Islet of Langerhans (tissue), 1 donor: ENCODE measurements at regions not wholly inside any gene's neighbourhood (a gene's known extent, or its start where the extent isn't known, plus 50 kb on each side); places are given as distances from the start of the nearest gene placed in this dataset.
"Not testable (repeated sequence)": the region's sequence is repeated elsewhere in the genome, so short reads cannot be mapped to it uniquely, and the experiment has no call there.

Experiments used
- FAIRE-seq: peaks from one replicate; lab custom pipeline; 2011; peaks lifted over from hg19 to GRCh38; lab: Jason Lieb, UNC

DNA sequence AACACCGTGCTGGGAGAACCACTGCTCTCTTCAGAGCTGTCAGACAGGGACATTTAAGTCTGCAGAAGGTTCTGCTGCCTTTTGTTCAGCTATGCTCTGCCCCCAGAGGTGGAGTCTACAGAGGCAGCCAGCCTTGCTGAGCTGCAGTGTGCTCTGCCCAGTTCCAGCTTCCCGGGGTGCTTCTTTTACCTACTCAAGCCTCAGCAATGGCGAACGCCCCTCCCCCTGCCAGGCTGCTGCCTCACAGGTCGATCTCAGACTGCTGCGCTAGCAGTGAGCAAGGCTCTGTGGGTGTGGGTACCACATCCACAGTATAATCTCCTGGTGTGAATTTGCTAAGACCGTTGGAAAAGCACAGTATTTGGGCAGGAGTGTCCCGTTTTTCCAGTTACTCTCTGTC lies 133.1 kb upstream of the PHYHIPL start:
- FAIRE-seq = not testable (repeated sequence)

DNA sequence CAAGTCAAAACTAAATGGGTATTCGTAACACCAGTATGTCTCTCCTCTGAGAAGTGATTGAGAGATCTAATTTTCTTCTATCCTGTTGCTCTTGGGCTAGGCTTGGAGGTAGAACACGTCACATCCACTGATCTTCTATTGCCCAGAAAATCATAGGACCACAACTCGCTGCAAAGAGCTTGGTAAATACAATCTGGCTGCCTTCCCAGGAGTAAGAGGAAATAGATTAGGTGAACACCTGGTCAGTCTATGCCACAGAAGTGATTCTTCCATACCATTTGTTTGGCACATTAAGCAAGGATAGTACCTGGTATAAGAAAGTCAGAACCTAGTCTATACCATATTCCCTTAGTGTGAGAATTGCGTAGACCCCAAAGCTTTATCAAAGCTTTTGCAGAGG lies 129.3 kb upstream of the PHYHIPL start:
- peak; percentile 99 for FAIRE-seq

DNA sequence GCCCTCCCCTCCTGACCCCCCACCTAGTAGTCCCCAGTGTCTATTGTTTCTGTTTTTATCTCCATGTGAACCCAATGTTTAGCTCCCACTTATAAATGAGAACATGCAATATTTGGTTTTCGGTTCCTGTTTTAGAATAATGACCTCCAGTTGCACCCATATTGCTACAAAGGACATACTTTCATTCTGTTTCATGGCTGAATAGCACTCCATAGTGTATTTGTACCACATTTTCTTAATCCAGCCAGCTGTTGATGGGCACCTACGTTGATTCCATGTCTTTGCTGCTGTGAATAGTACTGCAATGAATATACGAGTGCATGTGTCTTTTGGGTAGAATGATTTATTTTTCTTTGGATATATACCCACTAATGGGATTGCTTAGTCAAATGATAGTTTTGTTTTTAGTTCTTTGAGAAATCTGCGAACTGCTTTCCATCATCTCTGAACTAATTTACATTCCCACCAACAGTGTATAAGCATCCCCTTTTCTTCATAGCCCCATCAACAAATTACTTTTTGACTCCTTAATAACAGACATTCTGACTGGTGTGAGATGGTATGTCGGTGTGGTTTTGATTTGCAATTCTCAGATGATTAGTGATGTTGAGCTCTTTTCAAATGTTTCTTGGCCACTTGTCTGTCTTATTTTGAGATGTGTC lies 128.4 kb upstream of the PHYHIPL start:
- FAIRE-seq = no peak

DNA sequence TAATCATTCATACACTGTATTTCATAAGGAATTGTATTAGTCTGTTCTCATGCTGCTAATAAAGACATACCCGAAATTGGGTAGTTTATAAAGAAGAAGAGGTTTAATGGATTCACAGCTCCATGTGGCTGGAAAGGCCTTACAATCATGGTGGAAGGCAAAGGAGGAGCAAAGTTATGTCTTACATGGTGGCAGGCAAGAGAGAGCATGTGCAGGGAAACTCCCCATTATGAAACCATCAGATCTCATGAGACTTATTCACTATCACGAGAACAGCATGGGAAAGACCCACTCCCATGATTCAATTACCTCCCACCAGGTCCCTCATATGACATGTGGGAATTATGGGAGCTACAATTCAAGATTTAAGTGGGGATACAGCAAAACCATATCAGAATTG lies 122.9 kb upstream of the PHYHIPL start:
- not testable (repeated sequence) for FAIRE-seq

DNA sequence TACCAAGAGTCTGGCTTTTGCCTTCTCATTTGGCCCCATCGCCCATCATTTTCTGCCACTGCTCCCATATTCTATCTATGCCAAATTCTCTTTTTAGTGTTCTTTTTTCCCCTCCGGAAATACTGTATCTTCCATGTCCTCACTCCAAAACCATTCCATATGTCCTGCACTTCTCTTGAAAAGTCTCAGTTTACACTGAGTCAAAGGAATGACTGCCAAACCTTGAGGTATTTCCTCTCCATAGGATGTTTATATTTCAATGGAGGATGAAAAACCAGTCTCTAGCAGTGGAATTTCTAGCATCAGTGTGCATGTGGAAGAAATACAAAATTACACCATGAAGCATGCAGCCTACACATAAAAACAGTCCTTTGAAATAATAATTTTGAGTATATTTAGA lies 121.4 kb upstream of the PHYHIPL start:
- FAIRE-seq = no peak

DNA sequence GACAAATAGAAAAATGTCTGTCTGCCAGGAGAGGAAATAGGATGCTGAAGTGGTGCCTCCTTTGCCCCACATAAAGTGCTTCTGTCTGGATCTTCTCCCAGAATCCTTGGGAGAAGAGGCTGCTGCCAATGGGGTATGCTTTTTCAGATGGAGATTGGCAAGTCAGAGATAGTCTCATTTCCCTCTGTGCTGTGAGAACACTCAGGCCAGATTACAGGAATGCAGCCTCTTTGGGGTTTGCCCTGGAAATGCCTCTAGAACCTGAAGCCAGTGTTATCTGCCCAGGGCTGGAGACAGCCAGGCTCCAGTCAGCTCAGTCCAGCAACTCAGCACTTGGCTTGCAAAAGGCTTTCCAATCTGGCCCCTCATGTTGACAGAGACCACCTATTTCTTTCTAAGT lies 119.1 kb upstream of the PHYHIPL start:
- FAIRE-seq = no peak

DNA sequence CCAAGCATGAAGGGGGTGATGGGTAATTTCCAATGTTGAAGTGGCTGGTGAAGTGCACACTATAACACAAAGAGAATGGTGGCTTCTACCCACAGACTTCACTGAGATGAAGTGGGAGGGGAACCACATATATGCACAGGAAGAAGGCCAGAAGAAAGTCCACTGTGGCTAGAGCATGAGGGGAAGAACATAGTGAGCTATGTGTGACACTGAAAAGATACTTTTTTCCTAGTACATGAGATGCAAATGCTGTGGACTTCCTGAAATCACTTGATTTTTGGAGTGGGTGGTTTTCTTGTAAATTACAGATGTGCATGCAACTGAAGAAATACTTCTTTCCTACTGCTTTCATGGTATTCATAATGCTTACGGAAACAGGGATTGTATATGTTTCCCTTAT lies 115.6 kb upstream of the PHYHIPL start:
- no peak for FAIRE-seq

DNA sequence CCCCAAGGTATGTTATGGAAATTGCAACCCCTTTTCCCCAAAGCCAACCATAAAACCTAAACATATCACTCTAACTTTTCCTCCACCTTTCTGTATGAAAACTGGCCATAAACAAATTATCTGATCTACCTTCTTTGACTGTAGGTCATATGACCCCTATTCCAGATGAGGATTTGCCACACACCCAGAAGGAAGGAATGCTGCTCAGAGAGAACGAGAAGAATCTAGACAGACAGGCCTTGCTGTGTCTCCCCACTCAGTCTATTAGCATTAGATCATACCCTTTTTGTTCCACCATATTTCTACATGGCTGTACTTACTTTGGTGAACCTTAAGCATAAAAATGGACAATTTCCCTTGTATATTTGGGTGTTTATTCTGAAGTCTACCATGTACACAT lies 113.0 kb upstream of the PHYHIPL start:
- FAIRE-seq = no peak

DNA sequence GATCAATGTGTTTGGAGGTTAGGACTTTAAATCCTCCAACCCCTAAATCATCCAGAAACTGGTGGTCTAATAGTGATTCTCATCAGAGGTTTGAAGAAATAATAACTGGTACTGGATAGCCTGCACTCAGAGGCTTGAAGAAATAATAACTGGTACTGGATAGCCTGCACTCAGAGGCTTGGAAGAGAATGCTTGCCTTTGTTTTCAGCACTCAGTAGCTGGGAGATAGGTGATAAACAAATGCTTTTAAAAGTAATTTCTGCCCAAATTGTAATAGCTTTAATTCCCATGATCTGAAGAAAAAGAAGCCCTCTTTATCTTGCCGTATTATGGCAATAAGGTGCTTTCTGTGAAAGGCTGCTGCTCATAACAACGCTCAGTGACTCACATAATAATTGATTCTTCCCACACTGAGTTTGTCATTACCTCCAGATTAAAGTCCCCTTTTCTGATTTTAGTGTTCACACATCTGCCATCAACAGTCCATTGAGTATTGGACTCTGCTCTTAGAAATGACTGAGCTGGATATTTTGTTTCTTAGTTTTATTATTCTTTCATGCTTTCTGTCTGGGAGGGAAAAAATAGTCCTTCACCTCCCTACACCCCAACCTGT lies 112.3 kb upstream of the PHYHIPL start:
- no peak for FAIRE-seq

DNA sequence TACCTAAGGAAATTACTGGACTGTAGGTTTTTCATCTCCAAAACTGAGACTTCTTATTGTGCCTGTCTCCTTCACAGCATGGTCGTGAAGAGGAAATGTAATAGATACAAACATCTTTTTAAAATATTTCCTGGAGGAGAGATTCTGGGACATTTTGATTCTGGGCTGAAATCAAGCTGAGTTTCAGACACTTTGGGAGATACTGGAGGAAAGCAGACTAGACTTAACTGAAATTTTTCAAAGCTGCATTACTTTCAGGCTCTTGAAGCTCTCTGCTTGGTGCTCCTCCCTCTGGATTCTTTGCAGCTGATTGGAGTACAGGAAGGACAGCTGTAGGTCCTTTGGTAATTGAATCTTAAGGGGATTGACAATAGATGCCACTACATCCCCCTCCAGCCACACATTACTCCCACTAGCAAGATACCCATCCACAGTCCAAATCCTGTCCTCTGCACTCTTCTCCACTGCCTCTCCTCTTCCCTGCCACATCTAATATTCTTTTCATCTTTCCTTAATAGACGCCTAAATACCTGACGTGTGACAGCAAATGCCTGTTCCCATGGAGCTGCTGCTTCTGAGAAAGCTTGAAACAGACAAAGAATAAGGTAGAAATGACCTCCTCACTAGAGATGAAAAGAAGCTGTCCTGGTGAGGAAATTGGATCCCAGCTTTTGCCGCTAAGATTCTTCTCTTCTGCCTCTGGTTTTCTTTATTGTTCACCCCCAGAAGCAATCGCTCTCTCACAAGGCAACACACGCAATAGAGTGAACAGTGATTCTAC lies 111.5 kb upstream of the PHYHIPL start:
- no peak for FAIRE-seq

DNA sequence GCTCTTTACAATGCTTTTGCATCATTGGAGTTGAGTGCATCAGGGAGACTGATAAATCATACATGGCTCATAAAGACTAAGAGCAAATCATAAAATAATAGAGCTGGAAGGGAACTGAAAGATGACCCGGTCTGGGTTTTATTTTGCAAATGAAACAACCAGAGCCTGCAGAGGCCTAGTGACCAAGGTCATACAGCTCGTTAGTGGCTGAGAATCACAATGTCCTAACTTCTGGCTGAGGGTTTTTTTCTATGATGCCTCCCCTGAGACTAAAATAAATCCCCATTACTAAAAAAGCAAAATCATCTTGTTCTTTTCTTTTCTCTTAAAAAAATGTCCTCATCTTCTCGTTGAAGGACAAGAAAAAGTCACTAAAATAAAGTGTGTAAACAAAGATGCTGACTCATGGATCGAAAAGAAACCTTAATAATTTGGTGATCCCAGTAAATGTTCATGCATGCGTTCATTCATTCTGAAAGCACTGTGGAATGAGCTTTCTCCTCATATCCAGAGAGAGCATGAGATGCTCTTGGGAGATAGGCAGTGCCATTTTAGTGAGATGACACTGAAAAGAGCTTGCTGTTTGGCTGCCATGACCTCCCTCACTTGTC lies 107.8 kb upstream of the PHYHIPL start:
- FAIRE-seq = no peak

DNA sequence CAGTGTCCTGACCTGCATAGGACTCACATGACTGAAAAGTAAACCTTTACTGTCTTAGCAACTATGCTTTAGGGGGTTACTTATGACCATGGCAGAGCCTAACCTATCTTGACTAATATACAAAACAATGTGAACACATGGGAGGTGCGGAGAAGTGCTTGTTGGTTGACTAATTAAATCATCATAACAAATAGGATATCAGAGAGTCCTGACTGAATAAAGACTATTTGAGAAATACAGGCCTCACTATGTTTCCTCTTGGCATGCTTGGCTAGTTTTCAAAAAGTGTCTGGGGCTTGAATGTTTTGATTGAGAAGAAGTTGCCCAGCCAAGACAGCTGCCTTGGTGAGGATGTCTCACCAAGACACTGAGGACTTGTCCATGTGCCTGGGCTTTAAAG lies 104.4 kb upstream of the PHYHIPL start:
- no peak for FAIRE-seq

DNA sequence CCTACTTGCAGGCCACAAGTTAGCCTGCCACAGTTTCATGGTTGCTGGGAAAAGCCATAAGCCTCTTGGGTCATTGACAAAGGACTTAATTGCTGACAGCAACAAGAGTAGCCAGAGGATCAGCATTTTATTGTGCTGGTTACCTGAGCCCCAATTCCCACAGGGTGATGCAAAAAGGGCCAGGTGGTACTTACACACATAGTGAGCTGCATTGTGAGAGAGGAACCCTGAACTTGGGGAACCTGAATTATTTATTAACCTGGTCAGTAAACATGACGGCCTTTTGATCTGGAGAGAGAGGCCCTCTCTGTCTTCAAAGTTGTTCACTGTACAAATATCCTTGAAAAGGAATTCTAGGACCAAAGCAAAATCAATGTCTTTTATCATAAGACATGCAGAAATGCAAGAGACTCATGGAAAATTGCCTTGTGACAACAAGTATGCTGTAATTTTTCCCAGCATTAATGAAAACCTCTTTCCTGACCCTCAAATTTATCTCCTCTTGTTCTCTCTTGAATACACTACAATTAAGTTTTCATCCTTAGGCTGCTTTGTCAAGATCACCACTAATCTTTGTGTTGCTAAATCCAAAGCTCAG lies 102.9 kb upstream of the PHYHIPL start:
- peak; percentile 9 for FAIRE-seq

DNA sequence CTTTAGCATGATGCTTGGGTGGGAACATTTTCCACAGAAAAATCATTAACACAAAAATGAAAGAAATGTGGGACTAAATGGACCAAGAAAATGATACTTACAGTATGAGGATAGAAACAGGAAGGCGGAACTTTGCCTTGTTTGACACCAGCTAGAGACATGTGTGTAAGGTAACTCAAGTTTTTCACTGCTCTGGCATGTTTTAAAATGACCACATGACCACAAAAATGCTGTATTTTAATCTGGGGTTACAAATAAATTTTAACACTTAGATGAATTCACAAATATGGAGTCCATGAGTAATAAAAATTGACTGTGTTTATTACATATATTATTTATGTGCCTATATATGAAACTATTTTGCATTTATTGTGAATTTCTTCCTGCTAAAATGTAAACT lies 100.9 kb upstream of the PHYHIPL start:
- no peak for FAIRE-seq

DNA sequence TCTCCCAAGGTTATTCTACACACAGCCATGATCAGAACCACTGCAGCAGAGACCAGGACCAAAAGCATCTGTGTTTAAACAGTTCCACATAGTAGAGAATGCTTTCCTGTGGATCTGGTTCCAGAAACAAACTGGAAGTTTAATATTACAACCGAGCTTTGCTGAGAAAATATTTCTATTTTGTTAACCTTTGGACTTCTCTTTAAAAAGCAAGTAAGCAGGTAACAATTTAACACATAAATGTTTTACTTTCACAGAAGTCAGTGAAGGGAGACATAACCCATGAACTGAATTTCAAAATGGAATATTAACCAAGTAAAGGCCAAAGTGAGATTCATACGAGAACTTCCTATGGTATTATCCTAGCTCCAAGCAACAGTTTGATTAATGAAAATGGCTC lies 98.6 kb upstream of the PHYHIPL start:
- no peak for FAIRE-seq

DNA sequence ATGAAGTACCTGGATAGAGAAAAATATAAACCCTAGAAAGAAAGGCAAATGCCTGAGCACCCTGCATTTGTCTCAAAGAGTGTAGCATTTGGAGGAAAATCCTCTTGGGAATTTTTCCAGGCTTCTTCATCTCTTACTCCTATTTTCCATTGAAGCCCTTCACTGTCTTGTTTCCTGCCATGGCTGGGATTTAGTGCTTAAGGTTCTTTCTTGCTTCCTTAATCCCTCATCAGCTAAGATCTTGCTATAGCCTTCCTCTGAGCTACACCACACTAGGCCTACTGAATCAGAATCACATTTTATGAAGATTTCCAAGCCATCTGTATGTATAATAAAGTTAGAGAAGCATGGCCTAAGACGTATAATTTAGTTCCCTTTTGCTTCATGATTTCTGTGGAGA lies 97.5 kb upstream of the PHYHIPL start:
- no peak for FAIRE-seq

DNA sequence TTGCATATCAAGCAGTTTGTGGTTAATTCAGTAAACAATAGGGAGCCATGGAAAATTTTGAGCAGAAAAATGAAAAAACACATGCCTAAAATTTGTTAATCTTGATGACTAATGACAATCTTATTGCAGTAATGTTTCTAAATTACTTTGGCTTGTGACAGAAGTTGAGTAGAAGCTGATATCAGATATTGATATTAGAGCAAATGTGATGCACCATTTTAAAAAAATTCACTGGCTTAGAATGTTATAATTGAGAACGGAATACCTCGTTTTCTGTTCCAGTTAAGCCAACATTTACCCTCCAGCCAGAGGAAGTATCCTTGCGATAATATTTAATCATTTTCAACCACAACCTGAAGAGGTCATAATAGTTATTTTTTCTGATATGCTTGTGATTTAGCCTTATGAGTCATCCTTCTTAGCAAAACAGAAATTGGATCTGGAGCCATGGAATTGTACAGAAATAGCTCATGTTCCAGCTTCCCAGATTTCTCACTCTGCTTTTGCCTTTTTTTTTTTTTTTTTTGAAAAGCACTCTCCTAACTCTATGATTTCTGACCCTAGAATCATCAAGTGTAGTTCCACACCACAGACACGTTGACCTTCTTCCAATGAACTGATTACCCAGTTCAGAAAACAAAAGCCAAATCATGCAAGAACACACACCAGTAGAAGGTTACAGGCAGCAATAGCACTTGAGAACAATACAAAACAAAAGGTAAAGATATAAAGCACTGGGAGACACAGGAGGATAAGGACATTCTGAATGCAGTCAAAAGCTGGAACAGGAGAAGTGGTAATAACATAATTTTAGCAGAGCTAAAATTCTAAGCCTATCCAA lies 96.8 kb upstream of the PHYHIPL start:
- FAIRE-seq = peak; percentile 98

DNA sequence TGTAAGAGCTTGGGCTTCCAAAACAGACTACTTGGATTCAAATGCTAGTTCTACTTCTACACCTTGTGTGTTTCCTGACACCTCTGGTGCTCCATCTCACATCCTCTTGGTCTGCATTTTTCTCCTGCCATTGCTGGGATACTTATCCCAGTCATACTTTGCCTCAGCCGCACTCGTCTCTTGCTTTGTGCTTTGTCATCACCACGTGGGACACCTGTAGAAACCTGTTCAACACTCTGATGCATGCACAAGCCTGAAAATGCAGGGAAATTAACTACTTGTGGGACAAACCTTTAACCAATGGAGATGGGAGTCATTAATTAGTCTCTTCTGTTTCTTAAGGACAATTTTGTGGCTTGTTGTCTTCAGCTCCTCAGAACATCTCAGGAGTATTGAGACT lies 94.2 kb upstream of the PHYHIPL start:
- FAIRE-seq = no peak

DNA sequence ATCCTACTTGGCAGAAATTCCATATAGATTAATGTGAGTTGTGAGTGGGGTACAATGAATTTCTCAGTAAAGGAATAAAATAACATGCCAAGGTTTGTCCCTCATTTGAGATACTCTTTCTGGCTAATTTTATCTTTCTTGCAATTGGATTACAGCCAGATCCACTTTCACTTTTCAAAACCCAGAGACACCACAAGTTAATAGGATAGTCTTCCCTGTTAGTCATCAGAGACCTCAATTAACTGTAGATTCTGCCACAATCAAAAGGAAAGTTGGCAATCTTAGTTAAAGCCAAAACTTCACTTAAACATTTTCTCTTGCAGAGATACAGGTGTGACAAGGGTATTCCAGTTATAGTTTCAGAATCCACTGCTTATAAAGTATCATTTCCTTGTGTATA lies 91.4 kb upstream of the PHYHIPL start:
- FAIRE-seq = no peak

DNA sequence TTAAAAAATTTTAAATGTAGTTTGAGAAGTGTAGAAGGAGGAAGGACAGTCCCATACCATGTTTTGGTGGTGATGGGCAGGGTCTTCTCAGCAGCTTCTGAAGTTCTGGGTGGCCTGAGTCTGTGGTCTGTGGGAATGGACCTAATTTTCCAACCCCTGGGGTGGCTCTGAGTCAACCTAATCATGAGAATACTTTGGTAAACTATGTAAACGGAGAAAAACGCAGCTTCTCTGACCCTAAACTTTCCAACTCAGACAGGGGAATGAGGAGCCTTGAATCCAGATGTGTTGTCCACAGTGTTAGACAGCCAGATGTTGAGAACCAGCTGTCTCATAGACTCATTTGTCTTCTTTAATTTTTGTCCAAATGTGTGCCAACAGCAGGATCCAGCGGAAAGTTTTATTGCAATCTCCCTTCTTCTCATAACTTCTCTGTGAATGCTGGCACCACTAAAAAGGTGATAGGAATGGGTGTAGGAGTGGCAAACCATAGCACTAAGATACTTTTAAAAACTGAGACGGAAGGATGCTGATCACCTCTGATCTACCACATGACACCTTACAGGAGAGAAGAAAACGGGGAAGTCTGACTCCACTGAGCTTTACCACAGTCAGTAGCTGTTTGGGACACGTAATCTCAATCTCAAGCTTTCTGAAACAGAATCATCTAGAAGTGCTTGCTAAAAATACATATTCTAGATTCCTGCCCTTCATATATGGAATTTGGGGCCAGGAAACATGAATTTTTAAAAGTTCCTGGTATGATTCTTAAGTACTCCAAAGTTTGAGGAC lies 90.5 kb upstream of the PHYHIPL start:
- no peak for FAIRE-seq

DNA sequence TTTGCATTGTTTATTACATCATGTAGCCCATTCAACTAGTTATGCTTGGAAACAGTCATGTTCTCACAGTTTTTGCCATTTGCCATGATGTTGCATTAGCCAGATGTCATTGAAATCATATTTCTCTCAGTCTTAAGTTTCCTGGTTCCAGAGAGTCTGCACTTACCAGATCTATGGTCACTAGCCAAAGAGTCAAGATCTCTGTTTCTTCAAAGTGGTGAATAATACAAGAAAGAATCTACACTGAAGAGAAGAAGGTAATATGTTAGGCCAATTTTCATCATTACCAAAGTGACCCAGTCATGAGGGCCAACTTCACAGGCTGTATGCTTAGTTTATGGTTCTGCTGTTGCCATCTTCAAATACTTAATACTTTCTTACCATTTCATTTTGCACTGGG lies 89.0 kb upstream of the PHYHIPL start:
- no peak for FAIRE-seq
